Activated naive CD4-positive, alpha-beta T cell treated with anti-CD3 and anti-CD28 coated beads, Interleukin-2, amount 50 U/mL, for 72 hours (primary cell): ENCODE measurements at regions not wholly inside any gene's neighbourhood (a gene's known extent, or its start where the extent isn't known, plus 50 kb on each side); places are given as distances from the start of the nearest gene placed in this dataset.

Experiments used
- ATAC-seq, 2 donors: fragments of 150-1000 bp; cut with Tn5 transposase; 2 replicates each; pipeline ENCODE4 v1.10.0; 2021; ENCODE audit warnings: mild to moderate bottlenecking in 2 of 2, moderate library complexity in 2 of 2
- DNase-seq, 2 donors: peaks; one replicate each; pipeline ENCODE4 v3.0.0; 2021 to 2022; ENCODE audit warnings: low spot score in 2 of 2
- H3K27ac Mint-ChIP-seq, 2 donors: one replicate each; pipeline ENCODE4 v1.8.0; 2022; ENCODE audit warnings: mild to moderate bottlenecking in 2 of 2, mixed read lengths in 2 of 2
- H3K36me3 Mint-ChIP-seq, 2 donors: one replicate each; pipeline ENCODE4 v1.8.0; 2022; ENCODE audit warnings: mixed read lengths in 2 of 2
- H3K9me3 Mint-ChIP-seq, 2 donors: one replicate each; pipeline ENCODE4 v1.8.0; 2022; ENCODE audit warnings: mixed read lengths in 2 of 2

GRCh38 chr4:20341134-20341738 is 89.5 kb downstream of the SLIT2 start:
- Mint-ChIP-seq H3K9me3 (peaks cover 0 to 4% of the 10 kb centered on the region in 2 donors), H3K36me3 (no peaks in the 10 kb centered on the region), H3K27ac (no peak overlapping the region)
- ATAC-seq (no peak), DNase-seq (no peak)

GRCh38 chr4:20347531-20347930 is 95.8 kb downstream of the SLIT2 start:
- Mint-ChIP-seq H3K36me3 (no peaks in the 10 kb centered on the region), H3K27ac (no peak overlapping the region), H3K9me3 (peaks cover 0 to 4% of the 10 kb centered on the region in 2 donors)
- DNase-seq (no peak), ATAC-seq (no peak)

GRCh38 chr4:20348411-20348810 is 96.7 kb downstream of the SLIT2 start:
- DNase-seq, result no peak
- no peak for ATAC-seq
- H3K36me3 Mint-ChIP-seq, result no peaks in the 10 kb centered on the region
- peaks cover 0 to 4% of the 10 kb centered on the region in 2 donors for H3K9me3 Mint-ChIP-seq
- H3K27ac Mint-ChIP-seq, result no peak overlapping the region

- H3K27ac Mint-ChIP-seq, result no peak overlapping the region
- no peaks in the 10 kb centered on the region for H3K36me3 Mint-ChIP-seq
- ATAC-seq, result no peak
- no peaks in the 10 kb centered on the region for H3K9me3 Mint-ChIP-seq
- no peak for DNase-seq
Observed at GRCh38 chr4:20351360-20352162, 99.9 kb downstream of the SLIT2 start.

- DNase-seq, result no peak
- no peaks in the 10 kb centered on the region for H3K9me3 Mint-ChIP-seq
- no peaks in the 10 kb centered on the region for H3K36me3 Mint-ChIP-seq
- H3K27ac Mint-ChIP-seq, result no peak overlapping the region
- ATAC-seq, result no peak
Observed at GRCh38 chr4:20352163-20352431, 100.4 kb downstream of the SLIT2 start.

GRCh38 chr4:20353646-20354045 is 101.9 kb downstream of the SLIT2 start:
- ATAC-seq (no peak), DNase-seq (no peak)
- H3K27ac Mint-ChIP-seq, result no peak overlapping the region
- no peaks in the 10 kb centered on the region for H3K9me3 Mint-ChIP-seq
- no peaks in the 10 kb centered on the region for H3K36me3 Mint-ChIP-seq

- no peak overlapping the region for H3K27ac Mint-ChIP-seq
- ATAC-seq (no peak), DNase-seq (no peak)
- H3K9me3 Mint-ChIP-seq, result peaks cover 1% of the 10 kb centered on the region in 2 donors
- no peaks in the 10 kb centered on the region for H3K36me3 Mint-ChIP-seq
Observed at GRCh38 chr4:20354120-20354519, 102.4 kb downstream of the SLIT2 start.

- Mint-ChIP-seq H3K27ac (no peak overlapping the region), H3K36me3 (no peaks in the 10 kb centered on the region), H3K9me3 (peaks cover 8% of the 10 kb centered on the region in 2 donors)
- ATAC-seq (no peak), DNase-seq (no peak)
Observed at GRCh38 chr4:20356565-20356964, 104.9 kb downstream of the SLIT2 start.

- H3K9me3 Mint-ChIP-seq, result peaks cover 8% of the 10 kb centered on the region in 2 donors
- DNase-seq (no peak), ATAC-seq (no peak)
- no peak overlapping the region for H3K27ac Mint-ChIP-seq
- H3K36me3 Mint-ChIP-seq, result no peaks in the 10 kb centered on the region
Observed at GRCh38 chr4:20358110-20358509, 106.4 kb downstream of the SLIT2 start.

GRCh38 chr4:20359692-20360091 is 108.0 kb downstream of the SLIT2 start:
- Mint-ChIP-seq H3K27ac (no peak overlapping the region), H3K9me3 (peaks cover 8% of the 10 kb centered on the region in 2 donors), H3K36me3 (no peaks in the 10 kb centered on the region)
- no peak for DNase-seq
- ATAC-seq, result no peak

GRCh38 chr4:20362148-20362547 is 110.4 kb downstream of the SLIT2 start:
- H3K9me3 Mint-ChIP-seq, result peaks cover 8 to 12% of the 10 kb centered on the region in 2 donors
- DNase-seq (no peak), ATAC-seq (no peak)
- no peak overlapping the region for H3K27ac Mint-ChIP-seq
- H3K36me3 Mint-ChIP-seq, result no peaks in the 10 kb centered on the region

- ATAC-seq, result no peak
- no peaks in the 10 kb centered on the region for H3K36me3 Mint-ChIP-seq
- H3K27ac Mint-ChIP-seq, result no peak overlapping the region
- DNase-seq, result no peak
- H3K9me3 Mint-ChIP-seq, result peaks cover 0 to 9% of the 10 kb centered on the region in 2 donors
Observed at GRCh38 chr4:20364969-20365368, 113.3 kb downstream of the SLIT2 start.

GRCh38 chr4:20367446-20367845 is 115.7 kb downstream of the SLIT2 start:
- DNase-seq, result no peak
- Mint-ChIP-seq H3K9me3 (peaks cover 0 to 9% of the 10 kb centered on the region in 2 donors), H3K27ac (no peak overlapping the region), H3K36me3 (no peaks in the 10 kb centered on the region)
- ATAC-seq, result no peak

- DNase-seq, result no peak
- H3K36me3 Mint-ChIP-seq, result no peaks in the 10 kb centered on the region
- peaks cover 0 to 9% of the 10 kb centered on the region in 2 donors for H3K9me3 Mint-ChIP-seq
- H3K27ac Mint-ChIP-seq, result no peak overlapping the region
- ATAC-seq, result no peak
Observed at GRCh38 chr4:20368926-20369325, 117.2 kb downstream of the SLIT2 start.

- DNase-seq (no peak), ATAC-seq (no peak)
- Mint-ChIP-seq H3K36me3 (no peaks in the 10 kb centered on the region), H3K27ac (no peak overlapping the region), H3K9me3 (peaks cover 0 to 9% of the 10 kb centered on the region in 2 donors)
Observed at GRCh38 chr4:20370274-20370673, 118.6 kb downstream of the SLIT2 start.

- no peak for DNase-seq
- no peaks in the 10 kb centered on the region for H3K36me3 Mint-ChIP-seq
- H3K27ac Mint-ChIP-seq, result no peak overlapping the region
- ATAC-seq, result no peak
- H3K9me3 Mint-ChIP-seq, result no peaks in the 10 kb centered on the region
Observed at GRCh38 chr4:20376070-20376469, 124.4 kb downstream of the SLIT2 start.

GRCh38 chr4:20378181-20378580 is 126.5 kb downstream of the SLIT2 start:
- Mint-ChIP-seq H3K9me3 (no peaks in the 10 kb centered on the region), H3K36me3 (no peaks in the 10 kb centered on the region), H3K27ac (no peak overlapping the region)
- no peak for ATAC-seq
- no peak for DNase-seq

- Mint-ChIP-seq H3K9me3 (no peaks in the 10 kb centered on the region), H3K27ac (no peak overlapping the region), H3K36me3 (no peaks in the 10 kb centered on the region)
- ATAC-seq, result no peak
- DNase-seq, result no peak
Observed at GRCh38 chr4:20381005-20381404, 129.3 kb downstream of the SLIT2 start.
